ENCODE measurements at regions not wholly inside any gene's neighbourhood (a gene's known extent, or its start where the extent isn't known, plus 50 kb on each side); places are given as distances from the start of the nearest gene placed in this dataset.

DNA sequence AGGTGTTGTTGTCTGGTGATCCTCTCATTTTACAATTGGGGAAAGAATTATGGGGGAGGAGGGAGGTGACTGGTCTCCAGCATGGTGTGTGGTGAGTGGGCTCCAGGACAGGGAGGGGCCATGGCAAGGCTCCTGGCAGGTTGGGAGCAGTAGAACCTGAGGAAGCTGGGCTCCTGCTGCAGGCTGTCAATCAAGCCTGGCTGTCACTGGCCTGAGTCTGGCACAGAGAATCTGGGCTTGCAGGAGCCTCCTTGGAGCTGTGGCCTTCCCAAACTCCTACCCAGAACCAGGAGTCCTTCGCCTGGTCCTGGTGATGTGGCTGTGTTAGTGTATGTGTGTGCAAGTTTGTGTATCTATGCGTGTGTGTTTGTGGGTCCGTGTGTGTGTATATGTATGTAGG, 131.9 kb upstream of the CSF3R start:
- TF ChIP-seq RARB (CRISPR knock-in tag; IDR thresholded peaks at IDR 0.05) (no peak), TCF4 (CRISPR knock-in tag; IDR thresholded peaks at IDR 0.05; ENCODE audit: borderline replicate concordance) (no peak), ZNF70 (CRISPR knock-in tag; IDR thresholded peaks at IDR 0.05) (no peak)
- ATAC-seq: no peak

DNA sequence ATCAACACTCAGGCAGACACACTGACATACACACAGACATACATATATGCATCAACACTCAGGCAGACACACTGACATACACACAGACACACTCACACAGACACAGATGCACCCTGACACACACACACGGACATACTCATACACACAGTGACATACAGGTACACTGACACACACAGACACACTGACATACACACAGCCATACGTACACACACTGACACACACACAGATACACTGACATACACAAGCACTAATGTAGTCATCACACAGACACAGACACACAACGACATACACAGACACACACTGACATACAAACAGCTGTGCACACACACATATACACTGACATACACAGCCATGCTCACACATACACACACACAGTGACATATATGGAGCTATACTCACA, 131.0 kb upstream of the CSF3R start:
- TF ChIP-seq BACH2 (CRISPR knock-in tag; IDR thresholded peaks at IDR 0.05; ENCODE audit: borderline replicate concordance): no peak
- TF ChIP-seq, protein P1, sequence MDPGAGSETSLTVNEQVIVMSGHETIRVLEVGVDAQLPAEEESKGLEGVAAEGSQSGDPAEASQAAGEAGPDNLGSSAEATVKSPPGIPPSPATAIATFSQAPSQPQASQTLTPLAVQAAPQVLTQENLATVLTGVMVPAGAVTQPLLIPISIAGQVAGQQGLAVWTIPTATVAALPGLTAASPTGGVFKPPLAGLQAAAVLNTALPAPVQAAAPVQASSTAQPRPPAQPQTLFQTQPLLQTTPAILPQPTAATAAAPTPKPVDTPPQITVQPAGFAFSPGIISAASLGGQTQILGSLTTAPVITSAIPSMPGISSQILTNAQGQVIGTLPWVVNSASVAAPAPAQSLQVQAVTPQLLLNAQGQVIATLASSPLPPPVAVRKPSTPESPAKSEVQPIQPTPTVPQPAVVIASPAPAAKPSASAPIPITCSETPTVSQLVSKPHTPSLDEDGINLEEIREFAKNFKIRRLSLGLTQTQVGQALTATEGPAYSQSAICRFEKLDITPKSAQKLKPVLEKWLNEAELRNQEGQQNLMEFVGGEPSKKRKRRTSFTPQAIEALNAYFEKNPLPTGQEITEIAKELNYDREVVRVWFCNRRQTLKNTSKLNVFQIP (CRISPR knock-in tag; IDR thresholded peaks at IDR 0.05; ENCODE audit: borderline replicate concordance, low read depth): no peak
- TF ChIP-seq PPARA (CRISPR knock-in tag; IDR thresholded peaks at IDR 0.05; ENCODE audit: borderline replicate concordance): no peak
- TF ChIP-seq, protein P2, sequence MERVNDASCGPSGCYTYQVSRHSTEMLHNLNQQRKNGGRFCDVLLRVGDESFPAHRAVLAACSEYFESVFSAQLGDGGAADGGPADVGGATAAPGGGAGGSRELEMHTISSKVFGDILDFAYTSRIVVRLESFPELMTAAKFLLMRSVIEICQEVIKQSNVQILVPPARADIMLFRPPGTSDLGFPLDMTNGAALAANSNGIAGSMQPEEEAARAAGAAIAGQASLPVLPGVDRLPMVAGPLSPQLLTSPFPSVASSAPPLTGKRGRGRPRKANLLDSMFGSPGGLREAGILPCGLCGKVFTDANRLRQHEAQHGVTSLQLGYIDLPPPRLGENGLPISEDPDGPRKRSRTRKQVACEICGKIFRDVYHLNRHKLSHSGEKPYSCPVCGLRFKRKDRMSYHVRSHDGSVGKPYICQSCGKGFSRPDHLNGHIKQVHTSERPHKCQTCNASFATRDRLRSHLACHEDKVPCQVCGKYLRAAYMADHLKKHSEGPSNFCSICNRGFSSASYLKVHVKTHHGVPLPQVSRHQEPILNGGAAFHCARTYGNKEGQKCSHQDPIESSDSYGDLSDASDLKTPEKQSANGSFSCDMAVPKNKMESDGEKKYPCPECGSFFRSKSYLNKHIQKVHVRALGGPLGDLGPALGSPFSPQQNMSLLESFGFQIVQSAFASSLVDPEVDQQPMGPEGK (CRISPR knock-in tag; IDR thresholded peaks at IDR 0.05; ENCODE audit: borderline replicate concordance): no peak
- TF ChIP-seq RARB (CRISPR knock-in tag; IDR thresholded peaks at IDR 0.05): no peak
- no peak for TF ChIP-seq TCF4 (CRISPR knock-in tag; IDR thresholded peaks at IDR 0.05; ENCODE audit: borderline replicate concordance)
- TF ChIP-seq TOX (CRISPR knock-in tag; IDR thresholded peaks at IDR 0.05; ENCODE audit: borderline replicate concordance): no peak
- TF ChIP-seq CSDC2 (CRISPR knock-in tag; IDR thresholded peaks at IDR 0.05): no peak
- TF ChIP-seq ZNF565 (CRISPR knock-in tag; conservative IDR thresholded peaks at IDR 0.05; ENCODE audit: low read depth): no peak
- no peak for TF ChIP-seq ZNF8 (CRISPR knock-in tag; IDR thresholded peaks at IDR 0.05)
- TF ChIP-seq, protein P3, sequence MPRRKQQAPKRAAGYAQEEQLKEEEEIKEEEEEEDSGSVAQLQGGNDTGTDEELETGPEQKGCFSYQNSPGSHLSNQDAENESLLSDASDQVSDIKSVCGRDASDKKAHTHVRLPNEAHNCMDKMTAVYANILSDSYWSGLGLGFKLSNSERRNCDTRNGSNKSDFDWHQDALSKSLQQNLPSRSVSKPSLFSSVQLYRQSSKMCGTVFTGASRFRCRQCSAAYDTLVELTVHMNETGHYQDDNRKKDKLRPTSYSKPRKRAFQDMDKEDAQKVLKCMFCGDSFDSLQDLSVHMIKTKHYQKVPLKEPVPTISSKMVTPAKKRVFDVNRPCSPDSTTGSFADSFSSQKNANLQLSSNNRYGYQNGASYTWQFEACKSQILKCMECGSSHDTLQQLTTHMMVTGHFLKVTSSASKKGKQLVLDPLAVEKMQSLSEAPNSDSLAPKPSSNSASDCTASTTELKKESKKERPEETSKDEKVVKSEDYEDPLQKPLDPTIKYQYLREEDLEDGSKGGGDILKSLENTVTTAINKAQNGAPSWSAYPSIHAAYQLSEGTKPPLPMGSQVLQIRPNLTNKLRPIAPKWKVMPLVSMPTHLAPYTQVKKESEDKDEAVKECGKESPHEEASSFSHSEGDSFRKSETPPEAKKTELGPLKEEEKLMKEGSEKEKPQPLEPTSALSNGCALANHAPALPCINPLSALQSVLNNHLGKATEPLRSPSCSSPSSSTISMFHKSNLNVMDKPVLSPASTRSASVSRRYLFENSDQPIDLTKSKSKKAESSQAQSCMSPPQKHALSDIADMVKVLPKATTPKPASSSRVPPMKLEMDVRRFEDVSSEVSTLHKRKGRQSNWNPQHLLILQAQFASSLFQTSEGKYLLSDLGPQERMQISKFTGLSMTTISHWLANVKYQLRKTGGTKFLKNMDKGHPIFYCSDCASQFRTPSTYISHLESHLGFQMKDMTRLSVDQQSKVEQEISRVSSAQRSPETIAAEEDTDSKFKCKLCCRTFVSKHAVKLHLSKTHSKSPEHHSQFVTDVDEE (CRISPR knock-in tag; IDR thresholded peaks at IDR 0.05): no peak
- TF ChIP-seq, protein P4, sequence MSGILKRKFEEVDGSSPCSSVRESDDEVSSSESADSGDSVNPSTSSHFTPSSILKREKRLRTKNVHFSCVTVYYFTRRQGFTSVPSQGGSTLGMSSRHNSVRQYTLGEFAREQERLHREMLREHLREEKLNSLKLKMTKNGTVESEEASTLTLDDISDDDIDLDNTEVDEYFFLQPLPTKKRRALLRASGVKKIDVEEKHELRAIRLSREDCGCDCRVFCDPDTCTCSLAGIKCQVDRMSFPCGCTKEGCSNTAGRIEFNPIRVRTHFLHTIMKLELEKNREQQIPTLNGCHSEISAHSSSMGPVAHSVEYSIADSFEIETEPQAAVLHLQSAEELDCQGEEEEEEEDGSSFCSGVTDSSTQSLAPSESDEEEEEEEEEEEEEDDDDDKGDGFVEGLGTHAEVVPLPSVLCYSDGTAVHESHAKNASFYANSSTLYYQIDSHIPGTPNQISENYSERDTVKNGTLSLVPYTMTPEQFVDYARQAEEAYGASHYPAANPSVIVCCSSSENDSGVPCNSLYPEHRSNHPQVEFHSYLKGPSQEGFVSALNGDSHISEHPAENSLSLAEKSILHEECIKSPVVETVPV (CRISPR knock-in tag; IDR thresholded peaks at IDR 0.05): no peak
- no peak for TF ChIP-seq ARNTL (CRISPR knock-in tag; IDR thresholded peaks at IDR 0.05; ENCODE audit: borderline replicate concordance, low read depth)
- TF ChIP-seq ESRRG (CRISPR knock-in tag; IDR thresholded peaks at IDR 0.05): no peak
- no peak for TF ChIP-seq SNAI2 (CRISPR knock-in tag; IDR thresholded peaks at IDR 0.05)
- no peak for TF ChIP-seq GLIS3 (CRISPR knock-in tag; IDR thresholded peaks at IDR 0.05)
- no peak for TF ChIP-seq ZFP3 (CRISPR knock-in tag; IDR thresholded peaks at IDR 0.05)
- TF ChIP-seq, protein P5, sequence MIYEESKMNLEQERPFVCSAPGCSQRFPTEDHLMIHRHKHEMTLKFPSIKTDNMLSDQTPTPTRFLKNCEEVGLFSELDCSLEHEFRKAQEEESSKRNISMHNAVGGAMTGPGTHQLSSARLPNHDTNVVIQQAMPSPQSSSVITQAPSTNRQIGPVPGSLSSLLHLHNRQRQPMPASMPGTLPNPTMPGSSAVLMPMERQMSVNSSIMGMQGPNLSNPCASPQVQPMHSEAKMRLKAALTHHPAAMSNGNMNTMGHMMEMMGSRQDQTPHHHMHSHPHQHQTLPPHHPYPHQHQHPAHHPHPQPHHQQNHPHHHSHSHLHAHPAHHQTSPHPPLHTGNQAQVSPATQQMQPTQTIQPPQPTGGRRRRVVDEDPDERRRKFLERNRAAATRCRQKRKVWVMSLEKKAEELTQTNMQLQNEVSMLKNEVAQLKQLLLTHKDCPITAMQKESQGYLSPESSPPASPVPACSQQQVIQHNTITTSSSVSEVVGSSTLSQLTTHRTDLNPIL (CRISPR knock-in tag; IDR thresholded peaks at IDR 0.05; ENCODE audit: low read depth): no peak
- no peak for ATAC-seq

DNA sequence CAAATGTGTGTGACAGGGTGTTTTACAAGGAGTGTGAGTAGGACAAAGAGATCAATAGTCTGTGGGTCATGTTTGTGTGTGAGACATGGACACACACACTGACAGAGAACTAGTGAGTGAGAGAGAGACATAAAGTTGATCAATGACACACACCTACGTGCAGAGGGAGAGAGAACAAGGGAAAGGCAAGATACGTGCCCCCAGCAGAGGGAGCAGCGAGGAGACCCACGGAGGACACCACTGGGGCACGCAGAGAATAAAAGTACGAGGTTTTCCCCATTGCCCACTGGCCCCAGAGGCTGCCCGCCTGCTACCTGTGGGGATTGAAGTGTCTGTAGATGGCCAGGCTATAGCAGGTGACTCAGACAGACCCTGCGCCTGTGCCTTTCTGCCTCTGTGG, 130.2 kb upstream of the CSF3R start:
- TF ChIP-seq ARNTL (CRISPR knock-in tag; IDR thresholded peaks at IDR 0.05; ENCODE audit: borderline replicate concordance, low read depth) (no peak), PPARA (CRISPR knock-in tag; IDR thresholded peaks at IDR 0.05; ENCODE audit: borderline replicate concordance) (no peak), SNAI2 (CRISPR knock-in tag; IDR thresholded peaks at IDR 0.05) (no peak), OSR1 (CRISPR knock-in tag; IDR thresholded peaks at IDR 0.05) (no peak), RARB (CRISPR knock-in tag; IDR thresholded peaks at IDR 0.05) (no peak), ZNF70 (CRISPR knock-in tag; IDR thresholded peaks at IDR 0.05) (no peak)
- TF ChIP-seq, protein P5 (CRISPR knock-in tag; IDR thresholded peaks at IDR 0.05; ENCODE audit: low read depth): no peak
- TF ChIP-seq, protein P3 (CRISPR knock-in tag; IDR thresholded peaks at IDR 0.05): no peak
- ATAC-seq: no peak
